ENCODE measurements at regions not wholly inside any gene's neighbourhood (a gene's known extent, or its start where the extent isn't known, plus 50 kb on each side); places are given as distances from the start of the nearest gene placed in this dataset.

DNA sequence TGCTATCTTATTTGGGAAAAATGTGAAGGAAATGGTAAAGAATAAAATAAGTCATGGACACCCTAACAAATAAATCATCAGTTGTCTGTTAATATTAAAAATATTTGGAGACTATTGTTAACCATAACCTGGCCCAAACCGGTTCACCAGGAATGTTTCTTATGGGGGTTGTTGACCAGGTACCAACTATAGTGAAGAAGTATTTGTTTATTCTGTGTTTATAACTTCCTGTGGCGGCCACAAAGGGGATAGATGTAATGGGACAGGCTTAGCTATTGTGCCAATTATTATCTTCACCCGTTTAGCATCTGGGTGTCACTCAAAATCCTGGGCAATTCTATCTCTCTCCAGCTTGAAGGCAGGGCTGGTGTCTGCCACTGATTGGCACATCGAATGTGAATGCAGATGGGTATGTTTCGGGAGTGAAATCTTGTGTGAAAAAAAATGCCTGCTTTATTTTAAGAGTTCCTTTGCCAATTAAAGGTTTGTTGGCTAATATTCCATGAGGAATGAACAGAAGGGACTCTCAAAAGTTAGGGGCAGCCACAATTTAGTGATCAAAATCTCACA, 500.9 kb downstream of the ARL4A start:
- no peak for TF ChIP-seq TCF4 (CRISPR knock-in tag; IDR thresholded peaks at IDR 0.05; ENCODE audit: borderline replicate concordance)
- TF ChIP-seq ZNF565 (CRISPR knock-in tag; conservative IDR thresholded peaks at IDR 0.05; ENCODE audit: low read depth), result no peak
- no peak for TF ChIP-seq ZFP3 (CRISPR knock-in tag; IDR thresholded peaks at IDR 0.05)
- no peak for TF ChIP-seq ARNTL (CRISPR knock-in tag; IDR thresholded peaks at IDR 0.05; ENCODE audit: borderline replicate concordance, low read depth)
- TF ChIP-seq PPARA (CRISPR knock-in tag; IDR thresholded peaks at IDR 0.05; ENCODE audit: borderline replicate concordance), result no peak
- no peak for TF ChIP-seq ZFP30 (CRISPR knock-in tag; IDR thresholded peaks at IDR 0.05)
- TF ChIP-seq CREB5 (CRISPR knock-in tag; IDR thresholded peaks at IDR 0.05; ENCODE audit: low read depth), result no peak
- TF ChIP-seq TOX (CRISPR knock-in tag; IDR thresholded peaks at IDR 0.05; ENCODE audit: borderline replicate concordance), result no peak
- no peak for TF ChIP-seq CSDC2 (CRISPR knock-in tag; IDR thresholded peaks at IDR 0.05)
- TF ChIP-seq ESRRG (CRISPR knock-in tag; IDR thresholded peaks at IDR 0.05), result no peak
- no peak for TF ChIP-seq ZNF8 (CRISPR knock-in tag; IDR thresholded peaks at IDR 0.05)
- TF ChIP-seq, protein P1, sequence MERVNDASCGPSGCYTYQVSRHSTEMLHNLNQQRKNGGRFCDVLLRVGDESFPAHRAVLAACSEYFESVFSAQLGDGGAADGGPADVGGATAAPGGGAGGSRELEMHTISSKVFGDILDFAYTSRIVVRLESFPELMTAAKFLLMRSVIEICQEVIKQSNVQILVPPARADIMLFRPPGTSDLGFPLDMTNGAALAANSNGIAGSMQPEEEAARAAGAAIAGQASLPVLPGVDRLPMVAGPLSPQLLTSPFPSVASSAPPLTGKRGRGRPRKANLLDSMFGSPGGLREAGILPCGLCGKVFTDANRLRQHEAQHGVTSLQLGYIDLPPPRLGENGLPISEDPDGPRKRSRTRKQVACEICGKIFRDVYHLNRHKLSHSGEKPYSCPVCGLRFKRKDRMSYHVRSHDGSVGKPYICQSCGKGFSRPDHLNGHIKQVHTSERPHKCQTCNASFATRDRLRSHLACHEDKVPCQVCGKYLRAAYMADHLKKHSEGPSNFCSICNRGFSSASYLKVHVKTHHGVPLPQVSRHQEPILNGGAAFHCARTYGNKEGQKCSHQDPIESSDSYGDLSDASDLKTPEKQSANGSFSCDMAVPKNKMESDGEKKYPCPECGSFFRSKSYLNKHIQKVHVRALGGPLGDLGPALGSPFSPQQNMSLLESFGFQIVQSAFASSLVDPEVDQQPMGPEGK (CRISPR knock-in tag; IDR thresholded peaks at IDR 0.05; ENCODE audit: borderline replicate concordance), result no peak

All from SK-N-SH treated with all-trans-retinoic acid at 6 μM for 48 hours (cell line).